Muscle layer of colon (tissue), 2 donors: ENCODE measurements at regions not wholly inside any gene's neighbourhood (a gene's known extent, or its start where the extent isn't known, plus 50 kb on each side); places are given as distances from the start of the nearest gene placed in this dataset.
"Not testable (repeated sequence)": the region's sequence is repeated elsewhere in the genome, so short reads cannot be mapped to it uniquely, and the experiment has no call there.

ENCODE experiments used
- H3K27ac ChIP-seq: one replicate; pipeline ENCODE4 v1.7.0; 2013; ENCODE audit warnings: low read depth, mild to moderate bottlenecking, low read length, moderate library complexity
- H3K27me3 ChIP-seq, 2 donors: one replicate each; pipeline ENCODE4 v1.7.0; 2013; ENCODE audit warnings: low read length in 2 of 2, mild to moderate bottlenecking in 2 of 2; ENCODE audit not compliant: insufficient read depth in 2 of 2, control insufficient read depth in 1 of 2
- H3K36me3 ChIP-seq: one replicate; pipeline ENCODE4 v1.7.0; 2013; ENCODE audit warnings: mild to moderate bottlenecking, low read length; ENCODE audit not compliant: insufficient read depth
- H3K4me1 ChIP-seq: one replicate; pipeline ENCODE4 v1.7.0; 2013; ENCODE audit warnings: mild to moderate bottlenecking, low read length; ENCODE audit not compliant: insufficient read depth
- H3K4me3 ChIP-seq, 2 donors: one replicate each; pipeline ENCODE4 v1.7.0; 2013; ENCODE audit warnings: low read length in 2 of 2, low read depth in 1 of 2, mild to moderate bottlenecking in 1 of 2, moderate library complexity in 1 of 2
- H3K9ac ChIP-seq: one replicate; pipeline ENCODE4 v1.7.0; 2013; ENCODE audit warnings: low read length
- H3K9me3 ChIP-seq: one replicate; pipeline ENCODE4 v1.7.0; 2013; ENCODE audit warnings: mild to moderate bottlenecking, low read length
- donor health status: abdominal sarcoma.
- donor health status: Adenocarcinoma of cecum.

DNA sequence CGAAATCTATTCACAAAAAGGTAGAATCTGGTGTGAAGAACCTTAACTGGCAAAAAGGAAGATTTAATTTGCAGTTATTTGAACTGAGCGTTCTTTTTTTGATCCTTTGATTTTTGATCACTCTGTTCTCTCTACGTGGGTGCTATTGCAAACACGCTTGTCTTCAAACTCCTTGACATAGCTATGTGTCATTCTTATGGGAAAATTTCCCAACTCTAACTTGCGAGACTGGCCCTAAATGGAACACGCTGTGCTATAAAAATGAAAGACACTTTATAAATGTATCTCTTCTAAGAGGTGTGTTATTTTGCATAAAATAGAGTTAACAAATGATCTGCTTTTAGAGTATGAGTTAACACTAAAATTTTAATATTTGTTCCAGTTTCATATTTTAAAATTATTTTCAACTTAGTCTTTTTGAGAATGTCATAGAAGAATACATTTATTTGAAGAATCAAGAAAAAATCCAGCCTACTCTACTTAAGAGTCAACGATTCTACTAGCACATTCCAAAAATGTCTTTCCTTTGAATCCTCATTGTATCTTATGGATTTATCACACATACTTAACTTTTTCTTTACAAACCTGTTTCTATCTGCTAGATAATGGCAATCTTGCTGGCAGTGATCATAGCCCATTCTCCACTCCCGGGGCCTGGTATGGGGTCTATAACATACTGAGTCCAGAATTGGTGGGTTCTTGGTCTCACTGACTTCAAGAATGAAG lies 610.0 kb upstream of the TBL1XR1 start:
- no peaks in the 10 kb centered on the region for H3K9me3 ChIP-seq
- no peaks in the 10 kb centered on the region for H3K27me3 ChIP-seq
- H3K36me3 ChIP-seq: no peaks in the 10 kb centered on the region
- no peak overlapping the region for H3K4me3 ChIP-seq
- no peak overlapping the region for H3K9ac ChIP-seq
- H3K27ac ChIP-seq: no peak overlapping the region
- peaks cover 26% of the 10 kb centered on the region for H3K4me1 ChIP-seq

DNA sequence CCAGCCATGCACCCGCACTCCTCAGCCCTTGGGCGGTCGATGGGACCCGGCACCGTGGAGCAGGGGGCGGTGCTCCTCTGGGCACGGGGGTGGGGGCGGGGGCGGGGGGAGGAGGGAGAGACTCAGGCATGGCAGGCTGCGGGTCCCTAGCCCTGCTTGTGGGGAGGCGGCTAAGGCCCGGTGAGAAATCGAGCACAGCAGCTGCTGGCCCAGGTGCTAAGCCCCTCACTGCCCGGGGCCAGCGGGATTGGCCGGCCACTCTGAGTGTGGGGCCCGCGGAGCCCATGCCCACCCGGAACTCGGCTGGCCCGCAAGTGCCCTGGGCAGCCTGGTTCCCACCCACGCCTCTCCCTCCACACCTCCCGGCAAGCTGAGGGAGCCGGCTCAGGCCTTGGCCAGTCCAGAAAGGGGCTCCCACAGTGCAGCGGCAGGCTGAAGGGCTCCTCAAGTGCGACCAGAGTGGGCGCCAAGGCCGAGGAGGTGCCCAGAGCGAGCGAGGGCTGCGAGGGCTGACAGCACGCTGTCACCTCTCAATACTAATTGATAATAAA lies 611.7 kb upstream of the TBL1XR1 start:
- H3K27me3 ChIP-seq, H3K36me3 ChIP-seq, H3K27ac ChIP-seq, H3K4me3 ChIP-seq, H3K9me3 ChIP-seq, H3K9ac ChIP-seq: not testable (repeated sequence)
- H3K4me1 ChIP-seq: peaks cover 34% of the 10 kb centered on the region

DNA sequence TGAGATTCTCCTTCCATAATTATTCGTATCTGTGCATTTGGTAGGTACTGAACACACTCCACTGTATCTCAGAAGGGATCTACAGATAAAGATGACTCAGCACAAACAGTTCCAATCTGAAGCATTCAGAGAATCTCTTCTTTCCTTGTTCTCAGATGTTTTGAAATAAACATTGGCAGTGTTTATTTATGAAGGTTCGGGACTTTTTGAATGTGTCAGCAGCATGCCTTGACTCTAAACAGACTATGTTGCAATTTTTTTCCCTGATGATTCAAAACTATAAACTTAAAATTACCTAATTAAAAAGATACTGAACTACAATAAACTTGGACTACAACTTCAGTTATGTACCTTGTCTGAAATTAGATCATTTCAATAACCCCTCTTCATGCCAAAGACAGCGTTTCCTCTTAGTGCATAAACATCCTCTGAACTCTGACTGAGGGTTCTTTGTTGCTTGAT lies 612.9 kb upstream of the TBL1XR1 start:
- H3K9ac ChIP-seq: no peak overlapping the region
- H3K9me3 ChIP-seq: no peaks in the 10 kb centered on the region
- H3K27me3 ChIP-seq: no peaks in the 10 kb centered on the region
- no peak overlapping the region for H3K4me3 ChIP-seq
- no peaks in the 10 kb centered on the region for H3K36me3 ChIP-seq
- peak overlapping the region; percentile 30 for H3K27ac ChIP-seq
- H3K4me1 ChIP-seq: peaks cover 38% of the 10 kb centered on the region

DNA sequence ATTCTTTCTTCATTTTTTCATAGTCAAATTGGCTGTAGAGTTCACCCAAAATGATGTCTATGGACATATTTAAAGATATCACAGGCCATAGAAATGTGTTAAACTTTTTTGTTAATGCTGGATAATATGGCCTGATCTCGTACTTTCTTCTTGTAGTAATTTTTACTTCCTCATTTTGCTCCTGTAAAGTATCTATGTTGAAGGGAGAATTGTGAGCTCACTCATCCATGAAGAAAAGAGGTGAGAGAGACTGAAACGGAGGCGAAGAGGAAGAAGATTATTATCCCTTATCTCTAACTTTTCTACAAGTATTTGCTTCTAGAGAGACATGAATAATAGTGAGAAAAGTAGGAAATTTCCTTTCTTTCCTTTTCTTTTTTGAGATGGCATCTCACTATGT lies 613.8 kb upstream of the TBL1XR1 start:
- Histone ChIP-seq H3K4me1 (peaks cover 38% of the 10 kb centered on the region), H3K27ac (no peak overlapping the region), H3K36me3 (no peaks in the 10 kb centered on the region), H3K27me3 (no peaks in the 10 kb centered on the region), H3K4me3 (no peak overlapping the region), H3K9ac (no peak overlapping the region), H3K9me3 (no peaks in the 10 kb centered on the region)

DNA sequence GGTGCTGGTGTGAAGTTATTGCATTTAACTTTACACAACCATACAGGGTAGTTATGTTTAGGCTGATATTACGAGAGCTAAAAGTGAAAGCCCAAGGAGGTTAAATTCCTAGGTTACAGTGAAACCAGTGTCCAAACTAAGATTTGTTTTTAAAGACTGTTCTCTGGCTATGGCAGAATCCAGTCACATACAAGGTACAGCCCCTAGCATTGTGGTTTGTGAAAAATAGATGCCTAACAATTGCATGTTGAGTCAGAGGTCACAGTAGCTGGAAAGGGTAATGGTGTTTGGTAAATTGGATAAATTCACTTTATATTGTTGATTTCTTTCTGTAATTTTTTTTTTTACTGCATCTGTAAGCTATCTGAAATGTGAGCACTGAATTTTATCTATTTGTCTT lies 614.6 kb upstream of the TBL1XR1 start:
- peak overlapping the region; percentile 30 for H3K27ac ChIP-seq
- H3K36me3 ChIP-seq: no peaks in the 10 kb centered on the region
- no peaks in the 10 kb centered on the region for H3K9me3 ChIP-seq
- no peak overlapping the region for H3K9ac ChIP-seq
- peaks cover 42% of the 10 kb centered on the region for H3K4me1 ChIP-seq
- H3K4me3 ChIP-seq: no peak overlapping the region
- no peaks in the 10 kb centered on the region for H3K27me3 ChIP-seq

DNA sequence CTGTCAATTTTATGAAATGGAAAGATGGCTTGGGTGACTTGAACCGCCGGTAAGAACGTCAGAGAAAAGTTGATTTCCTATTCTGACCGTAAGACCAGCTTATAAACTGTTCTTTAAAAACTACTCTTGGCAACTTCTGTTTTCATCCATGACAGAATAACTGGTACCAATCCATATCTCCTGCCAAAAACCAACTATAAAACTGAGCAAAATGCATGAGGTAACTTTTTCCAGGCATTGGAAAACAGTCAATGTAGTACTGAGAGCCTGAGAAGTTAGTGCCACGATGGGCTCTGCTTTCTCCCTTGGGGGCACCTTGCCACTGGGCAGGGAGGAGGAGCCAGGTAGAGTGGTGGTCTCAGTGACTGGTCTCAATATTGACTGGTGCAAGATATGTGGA lies 615.2 kb upstream of the TBL1XR1 start:
- Histone ChIP-seq H3K9me3 (no peaks in the 10 kb centered on the region), H3K4me1 (peaks cover 48% of the 10 kb centered on the region), H3K27ac (no peak overlapping the region), H3K4me3 (no peak overlapping the region), H3K36me3 (no peaks in the 10 kb centered on the region), H3K9ac (no peak overlapping the region), H3K27me3 (no peaks in the 10 kb centered on the region)

DNA sequence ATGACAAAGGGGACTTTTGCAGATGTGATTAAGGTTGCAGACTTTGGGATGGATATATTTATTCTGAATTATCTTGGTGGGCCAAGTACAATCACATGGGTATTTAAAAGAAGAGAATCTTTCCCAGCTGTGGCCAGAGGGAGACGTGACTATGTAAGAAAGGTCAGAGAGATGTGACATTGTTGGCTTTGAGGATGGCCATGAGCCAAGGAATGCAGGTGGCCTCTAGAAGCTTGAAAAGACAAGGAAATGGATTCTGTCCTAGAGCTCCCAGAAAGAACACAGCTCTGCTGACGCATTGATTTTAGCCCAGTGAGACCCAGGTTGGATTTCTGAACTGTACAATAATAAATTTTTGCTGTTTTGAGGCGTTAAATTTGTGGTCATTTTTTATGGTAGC lies 616.0 kb upstream of the TBL1XR1 start:
- Histone ChIP-seq H3K36me3 (no peaks in the 10 kb centered on the region), H3K27me3 (no peaks in the 10 kb centered on the region), H3K4me3 (no peak overlapping the region), H3K9me3 (no peaks in the 10 kb centered on the region), H3K27ac (no peak overlapping the region), H3K9ac (no peak overlapping the region), H3K4me1 (peaks cover 48% of the 10 kb centered on the region)

DNA sequence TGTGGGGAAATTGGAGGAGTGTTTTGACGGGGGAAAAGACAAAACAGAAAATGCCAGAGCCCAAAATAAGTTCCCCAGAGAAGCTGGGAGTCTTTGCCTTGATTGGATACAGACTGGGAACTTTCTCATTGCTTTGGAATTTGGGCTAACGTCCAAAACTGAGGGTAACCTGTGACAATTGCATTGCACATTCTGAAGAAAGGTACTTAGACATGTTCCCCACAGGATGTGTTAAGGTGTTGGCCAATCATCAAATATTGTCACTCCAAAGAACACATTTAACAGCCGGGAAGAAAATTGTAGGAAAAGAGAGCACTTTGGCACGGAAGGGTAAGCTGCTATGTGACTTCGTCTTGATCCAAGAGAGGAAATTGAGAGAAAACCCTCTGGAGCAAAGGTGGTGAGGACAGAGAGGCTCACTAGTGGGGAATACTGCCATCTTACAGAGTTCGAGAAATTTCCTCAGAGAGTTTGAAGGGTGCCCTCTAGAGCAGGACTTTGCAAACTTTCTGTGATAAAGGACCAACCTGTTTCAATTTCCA lies 619.5 kb upstream of the TBL1XR1 start:
- Histone ChIP-seq H3K9ac (no peak overlapping the region), H3K36me3 (no peaks in the 10 kb centered on the region), H3K27ac (no peak overlapping the region), H3K27me3 (no peaks in the 10 kb centered on the region), H3K4me1 (peaks cover 44% of the 10 kb centered on the region), H3K4me3 (no peak overlapping the region), H3K9me3 (no peaks in the 10 kb centered on the region)

DNA sequence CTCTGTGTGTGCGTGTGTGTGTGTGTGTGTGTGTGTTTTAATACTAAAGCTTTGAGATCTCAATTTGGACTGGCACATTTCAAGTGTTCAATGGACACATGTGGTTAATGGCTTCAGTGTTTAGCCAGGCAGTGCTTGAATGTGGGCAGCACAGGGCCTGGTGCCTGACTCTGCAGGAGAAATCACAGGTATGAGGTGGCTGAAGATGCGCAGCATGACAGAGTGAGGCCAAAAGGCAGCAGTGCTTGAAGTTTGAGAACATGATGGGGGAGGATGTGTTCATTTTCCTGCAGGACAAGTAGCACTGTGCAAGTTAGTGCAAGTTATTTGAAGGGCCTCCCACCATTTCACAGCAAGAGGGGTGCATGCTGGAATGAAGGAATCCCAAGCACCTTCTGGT lies 620.5 kb upstream of the TBL1XR1 start:
- Histone ChIP-seq H3K4me1 (peaks cover 41% of the 10 kb centered on the region), H3K9me3 (no peaks in the 10 kb centered on the region), H3K27me3 (no peaks in the 10 kb centered on the region), H3K4me3 (no peak overlapping the region), H3K36me3 (no peaks in the 10 kb centered on the region), H3K9ac (no peak overlapping the region), H3K27ac (no peak overlapping the region)

DNA sequence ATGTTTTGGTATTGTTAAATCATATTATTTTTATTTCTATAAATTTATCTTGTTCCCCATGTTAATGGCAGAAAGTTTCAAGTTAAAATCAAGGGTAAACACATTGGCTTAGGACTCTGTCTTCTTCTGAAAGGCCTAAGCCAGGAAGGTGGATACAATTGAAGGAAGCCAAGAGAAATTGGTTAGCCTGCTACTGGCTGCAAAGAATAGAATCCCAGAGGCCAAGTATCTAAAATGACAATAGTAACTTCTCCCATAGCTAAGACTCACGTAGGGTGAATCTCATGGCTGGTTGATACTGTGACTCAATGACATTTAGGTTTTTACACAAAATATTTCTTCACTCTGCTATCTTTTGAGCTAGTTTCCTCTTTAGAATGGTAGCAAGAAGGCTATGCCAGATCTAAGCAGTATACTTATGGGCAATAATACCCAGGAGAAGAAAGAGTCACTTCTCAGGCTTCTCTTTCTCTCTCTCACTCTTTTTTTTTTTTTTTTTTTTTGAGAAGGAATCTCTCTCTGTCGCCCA lies 621.5 kb upstream of the TBL1XR1 start:
- no peaks in the 10 kb centered on the region for H3K27me3 ChIP-seq
- no peak overlapping the region for H3K9ac ChIP-seq
- no peak overlapping the region for H3K27ac ChIP-seq
- H3K36me3 ChIP-seq: no peaks in the 10 kb centered on the region
- peaks cover 45% of the 10 kb centered on the region for H3K4me1 ChIP-seq
- no peaks in the 10 kb centered on the region for H3K9me3 ChIP-seq
- no peak overlapping the region for H3K4me3 ChIP-seq

DNA sequence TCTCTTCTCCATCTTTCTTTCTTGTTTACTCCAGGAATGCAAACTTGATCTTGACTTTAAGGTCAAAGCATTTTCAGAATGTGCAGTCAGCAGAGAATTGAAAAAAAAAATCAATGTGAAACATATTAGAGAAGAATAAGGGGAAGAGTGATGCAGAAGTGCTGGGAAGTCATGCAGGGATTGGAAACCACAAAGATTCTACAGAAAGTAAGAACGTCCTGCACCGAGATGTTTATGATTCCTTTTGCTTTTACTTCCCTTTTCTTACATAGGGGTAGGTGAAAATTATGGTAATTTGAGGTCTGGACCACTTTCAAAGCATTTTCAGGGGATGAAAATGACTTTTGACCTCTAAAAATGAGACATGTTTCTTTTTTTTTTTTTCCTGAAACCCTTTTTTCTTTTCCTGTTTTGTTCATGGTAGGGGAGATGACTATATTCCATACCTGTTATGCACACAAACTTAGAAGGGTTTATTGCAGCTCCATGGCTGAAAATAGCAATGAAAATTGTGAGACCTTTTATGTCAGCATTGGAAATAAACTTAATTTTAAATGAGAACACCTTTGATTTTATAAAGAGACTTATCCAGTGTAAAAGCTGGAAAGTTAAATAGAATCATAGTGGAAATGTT lies 623.5 kb upstream of the TBL1XR1 start:
- H3K9me3 ChIP-seq: no peaks in the 10 kb centered on the region
- H3K9ac ChIP-seq: no peak overlapping the region
- H3K27me3 ChIP-seq: no peaks in the 10 kb centered on the region
- H3K27ac ChIP-seq: no peak overlapping the region
- H3K36me3 ChIP-seq: no peaks in the 10 kb centered on the region
- H3K4me1 ChIP-seq: peaks cover 55% of the 10 kb centered on the region
- no peak overlapping the region for H3K4me3 ChIP-seq
